H1 (cell line): ENCODE measurements at regions not wholly inside any gene's neighbourhood (a gene's known extent, or its start where the extent isn't known, plus 50 kb on each side); places are given as distances from the start of the nearest gene placed in this dataset.

Source experiments
- CTCF ChIA-PET: fragments of 300-600 bp; sonication (Branson Sonifier 250); formaldehyde crosslinking; loops from one replicate; lab custom pipeline; 2021; ENCODE audit not compliant: partially characterized antibody; lab: Charles Lee
- POLR2A ChIA-PET: fragments of 300-600 bp; sonication (Branson Sonifier 250); formaldehyde crosslinking; loops from one replicate; lab custom pipeline; 2021; ENCODE audit warnings: inconsistent platforms; ENCODE audit not compliant: partially characterized antibody; lab: Charles Lee
- DNase-seq, 2 experiments: peaks; one replicate each; pipeline versions ENCODE4 v3.0.0 to v3.0.0-alpha.2; 2010 to 2022; ENCODE audit warnings: low spot score in 2 of 2, low read depth in 1 of 2, mixed read lengths in 1 of 2
- FAIRE-seq: peaks from 2 replicates; lab custom pipeline; 2011; peaks lifted over from hg19 to GRCh38; lab: Jason Lieb, UNC
- H2AFZ ChIP-seq: 2 replicates; pipeline ENCODE4 v1.8.1; 2012; ENCODE audit warnings: low read length, inconsistent platforms
- H2AK5ac ChIP-seq: 2 replicates; pipeline ENCODE4 v1.6.1; 2013; ENCODE audit warnings: low read depth, low read length
- H2BK120ac ChIP-seq: replicated peaks from 2 replicates; pipeline ENCODE3; 2013; ENCODE audit warnings: low read depth, low read length, inconsistent platforms
- H2BK12ac ChIP-seq: 2 replicates; pipeline ENCODE4 v1.6.1; 2013; ENCODE audit warnings: low read depth, low read length
- H2BK15ac ChIP-seq: 2 replicates; pipeline ENCODE4 v1.6.1; 2013; ENCODE audit warnings: low read length
- H2BK20ac ChIP-seq: 2 replicates; pipeline ENCODE4 v1.6.1; 2013; ENCODE audit warnings: low read length
- H2BK5ac ChIP-seq: 2 replicates; pipeline ENCODE4 v1.6.1; 2013; ENCODE audit warnings: low read depth, low read length
- H3K14ac ChIP-seq: 2 replicates; pipeline ENCODE4 v1.6.1; 2013; ENCODE audit warnings: inconsistent platforms; ENCODE audit not compliant: insufficient read length
- H3K18ac ChIP-seq: 2 replicates; pipeline ENCODE4 v1.6.1; 2013; ENCODE audit warnings: low read length; ENCODE audit errors: extremely low read depth
- H3K23ac ChIP-seq: 2 replicates; pipeline ENCODE4 v1.6.1; 2013; ENCODE audit warnings: inconsistent platforms; ENCODE audit not compliant: insufficient read length
- H3K23me2 ChIP-seq: 2 replicates; pipeline ENCODE4 v1.6.1; 2013; ENCODE audit warnings: low read depth, low read length
- H3K27ac ChIP-seq: 2 replicates; pipeline ENCODE4 v1.6.1; 2011; ENCODE audit warnings: low read depth, low read length, inconsistent platforms
- H3K27me3 ChIP-seq, 4 experiments: replicated peaks in 1 of 4; 1 replicate in 1 of 4; 2 replicates in 3 of 4; pipeline versions ENCODE4 v1.6.1 to v1.8.1; 2011 to 2013; ENCODE audit warnings: low read length in 3 of 4, mild to moderate bottlenecking in 3 of 4, inconsistent platforms in 2 of 4, mixed read lengths in 2 of 4, moderate library complexity in 1 of 4; ENCODE audit not compliant: control insufficient read depth in 3 of 4, insufficient read depth in 3 of 4; ENCODE audit errors: extremely low read depth in 1 of 4
- H3K36me3 ChIP-seq, 4 experiments: 2 replicates each; pipeline versions ENCODE4 v1.6.1 to v1.8.1; 2011 to 2013; ENCODE audit warnings: mild to moderate bottlenecking in 4 of 4, low read length in 3 of 4, moderate library complexity in 2 of 4, control low read depth in 1 of 4, inconsistent platforms in 1 of 4; ENCODE audit not compliant: insufficient read depth in 4 of 4, control insufficient read depth in 2 of 4
- H3K4ac ChIP-seq: replicated peaks from 2 replicates; pipeline ENCODE3; 2013; ENCODE audit warnings: low read length, low read depth, mixed read lengths, inconsistent platforms; ENCODE audit not compliant: insufficient read length
- H3K4me1 ChIP-seq, 4 experiments: replicated peaks in 1 of 4; 1 replicate in 1 of 4; 2 replicates in 3 of 4; pipeline versions ENCODE4 v1.6.1 to v1.8.1; 2011 to 2013; ENCODE audit warnings: low read length in 3 of 4, inconsistent platforms in 2 of 4, mixed read lengths in 1 of 4; ENCODE audit not compliant: insufficient read depth in 4 of 4, control insufficient read depth in 3 of 4
- H3K4me2 ChIP-seq, 2 experiments: 2 replicates each; pipeline versions ENCODE4 v1.6.1 to v1.8.1; 2011 to 2013; ENCODE audit warnings: low read depth in 2 of 2, low read length in 2 of 2, control low read depth in 1 of 2, inconsistent platforms in 1 of 2, mild to moderate bottlenecking in 1 of 2; ENCODE audit not compliant: insufficient read depth in 1 of 2
- H3K4me3 ChIP-seq, 4 experiments: fragments of 200-600, 300-600 bp in 1 of 4; sonication (generic), shearing (Covaris generic), sonication (Bioruptor Twin) in 1 of 4; 2 replicates each; pipeline versions ENCODE4 v1.5.1 to v1.8.1; 2011 to 2016; ENCODE audit warnings: low read length in 4 of 4, low read depth in 3 of 4, control low read depth in 2 of 4, inconsistent platforms in 2 of 4, mild to moderate bottlenecking in 2 of 4, mixed read lengths in 1 of 4, moderate library complexity in 1 of 4; ENCODE audit not compliant: insufficient read depth in 2 of 4; ENCODE audit errors: extremely low read depth in 1 of 4
- H3K56ac ChIP-seq: replicated peaks from 2 replicates; pipeline ENCODE3; 2013; ENCODE audit warnings: low read depth, mild to moderate bottlenecking, mixed read lengths, low read length, inconsistent platforms; ENCODE audit not compliant: insufficient read length
- H3K79me1 ChIP-seq: 2 replicates; pipeline ENCODE4 v1.6.1; 2013; ENCODE audit warnings: low read depth, low read length, control low read depth
- H3K79me2 ChIP-seq, 2 experiments: 2 replicates each; pipeline versions ENCODE4 v1.6.1 to v1.8.1; 2012 to 2013; ENCODE audit warnings: low read length in 2 of 2, mild to moderate bottlenecking in 2 of 2, inconsistent platforms in 1 of 2; ENCODE audit not compliant: insufficient read depth in 2 of 2, control insufficient read depth in 1 of 2
- H3K9ac ChIP-seq, 4 experiments: replicated peaks in 1 of 4; 1 replicate in 1 of 4; 2 replicates in 3 of 4; pipeline versions ENCODE4 v1.6.1 to v1.8.1; 2011 to 2013; ENCODE audit warnings: low read depth in 3 of 4, low read length in 3 of 4, control low read depth in 2 of 4, mild to moderate bottlenecking in 2 of 4, moderate library complexity in 2 of 4, inconsistent platforms in 1 of 4; ENCODE audit errors: extremely low read depth in 1 of 4
- H3K9me3 ChIP-seq, 2 experiments: 2 replicates each; pipeline versions ENCODE4 v1.6.1 to v1.8.1; 2012 to 2013; ENCODE audit warnings: mild to moderate bottlenecking in 2 of 2, moderate library complexity in 2 of 2, control low read depth in 1 of 2, inconsistent platforms in 1 of 2, low read depth in 1 of 2, low read length in 1 of 2, mixed read lengths in 1 of 2; ENCODE audit not compliant: insufficient read depth in 2 of 2
- H4K20me1 ChIP-seq, 2 experiments: replicated peaks in 1 of 2; 2 replicates each; pipeline versions ENCODE3 to v1.8.1; 2011 to 2013; ENCODE audit warnings: inconsistent platforms in 2 of 2, low read length in 2 of 2, mild to moderate bottlenecking in 1 of 2; ENCODE audit not compliant: insufficient read depth in 2 of 2, control insufficient read depth in 1 of 2
- H4K5ac ChIP-seq: 2 replicates; pipeline ENCODE4 v1.6.1; 2013; ENCODE audit warnings: low read length, low read depth, mixed read lengths, inconsistent platforms; ENCODE audit not compliant: insufficient read length
- H4K8ac ChIP-seq: 2 replicates; pipeline ENCODE4 v1.8.0; 2013; ENCODE audit warnings: mild to moderate bottlenecking, moderate library complexity, low read length, inconsistent platforms; ENCODE audit not compliant: insufficient read depth; ENCODE audit errors: extremely low read depth
- H4K91ac ChIP-seq: replicated peaks from 2 replicates; pipeline ENCODE3; 2013; ENCODE audit warnings: low read length, mixed read lengths, inconsistent platforms; ENCODE audit not compliant: insufficient read length
- NANOG ChIP-seq: IDR thresholded peaks from 2 replicates; pipeline ENCODE4 v1.6.1; 2011; ENCODE audit warnings: low read length, low read depth, mild to moderate bottlenecking, inconsistent platforms; ENCODE audit not compliant: insufficient read depth, poor library complexity, severe bottlenecking
- TF ChIP-seq, protein P1 (sequence below): fragments of 300-600 bp; sonication (generic); IDR thresholded peaks from 2 replicates; pipeline ENCODE4 v1.7.1; 2012; ENCODE audit warnings: low read length, moderate library complexity, mild to moderate bottlenecking, inconsistent platforms; ENCODE audit not compliant: insufficient replicate concordance

DNA sequence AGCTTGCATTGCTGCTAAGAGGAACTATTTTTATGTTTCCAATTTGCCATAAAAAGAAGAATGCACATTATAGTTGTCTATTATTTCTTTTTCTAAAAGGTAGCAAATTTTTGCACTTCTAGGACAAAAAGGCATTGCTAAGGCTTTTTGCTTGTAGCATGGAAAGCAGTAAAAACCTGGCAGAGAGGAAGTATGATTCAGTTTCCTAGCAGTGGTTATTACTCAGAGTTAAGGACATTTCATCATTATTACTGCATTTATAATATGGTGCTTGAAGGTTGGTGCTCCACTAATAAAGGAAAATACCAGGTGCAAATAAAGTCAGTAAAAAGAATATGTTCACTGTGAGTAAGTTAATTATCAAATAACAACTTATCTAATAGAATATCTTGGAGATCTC, 179.8 kb upstream of the PLPPR1 start:
- H2BK15ac ChIP-seq: no peak overlapping the region
- no peaks in the 10 kb centered on the region for H4K20me1 ChIP-seq
- no peaks in the 10 kb centered on the region for H3K79me2 ChIP-seq
- no peak overlapping the region for H2AFZ ChIP-seq
- H2BK20ac ChIP-seq: no peak overlapping the region
- no peaks in the 10 kb centered on the region for H3K4me1 ChIP-seq
- H3K9ac ChIP-seq: no peak overlapping the region
- H4K5ac ChIP-seq: no peak overlapping the region
- no peak overlapping the region for H4K91ac ChIP-seq
- no peak overlapping the region for H3K4me2 ChIP-seq
- FAIRE-seq: no peak
- H3K56ac ChIP-seq: no peak overlapping the region
- H4K8ac ChIP-seq: no peak overlapping the region
- H3K23ac ChIP-seq: no peak overlapping the region
- no peak overlapping the region for H3K4ac ChIP-seq
- no peaks in the 10 kb centered on the region for H3K79me1 ChIP-seq
- H2BK12ac ChIP-seq: no peak overlapping the region
- no peaks in the 10 kb centered on the region for H3K9me3 ChIP-seq
- no peaks in the 10 kb centered on the region for H3K23me2 ChIP-seq
- DNase-seq: no peak
- no peaks in the 10 kb centered on the region for H3K27me3 ChIP-seq
- H3K36me3 ChIP-seq: no peaks in the 10 kb centered on the region
- H2BK5ac ChIP-seq: no peak overlapping the region
- no peak overlapping the region for H3K14ac ChIP-seq
- H3K18ac ChIP-seq: no peak overlapping the region
- H2BK120ac ChIP-seq: no peak overlapping the region
- ChIA-PET POLR2A (no interaction called here), CTCF (no interaction called here)
- no peak overlapping the region for H3K4me3 ChIP-seq
- H3K27ac ChIP-seq: no peak overlapping the region
- no peak overlapping the region for H2AK5ac ChIP-seq
- TF ChIP-seq, protein P1, sequence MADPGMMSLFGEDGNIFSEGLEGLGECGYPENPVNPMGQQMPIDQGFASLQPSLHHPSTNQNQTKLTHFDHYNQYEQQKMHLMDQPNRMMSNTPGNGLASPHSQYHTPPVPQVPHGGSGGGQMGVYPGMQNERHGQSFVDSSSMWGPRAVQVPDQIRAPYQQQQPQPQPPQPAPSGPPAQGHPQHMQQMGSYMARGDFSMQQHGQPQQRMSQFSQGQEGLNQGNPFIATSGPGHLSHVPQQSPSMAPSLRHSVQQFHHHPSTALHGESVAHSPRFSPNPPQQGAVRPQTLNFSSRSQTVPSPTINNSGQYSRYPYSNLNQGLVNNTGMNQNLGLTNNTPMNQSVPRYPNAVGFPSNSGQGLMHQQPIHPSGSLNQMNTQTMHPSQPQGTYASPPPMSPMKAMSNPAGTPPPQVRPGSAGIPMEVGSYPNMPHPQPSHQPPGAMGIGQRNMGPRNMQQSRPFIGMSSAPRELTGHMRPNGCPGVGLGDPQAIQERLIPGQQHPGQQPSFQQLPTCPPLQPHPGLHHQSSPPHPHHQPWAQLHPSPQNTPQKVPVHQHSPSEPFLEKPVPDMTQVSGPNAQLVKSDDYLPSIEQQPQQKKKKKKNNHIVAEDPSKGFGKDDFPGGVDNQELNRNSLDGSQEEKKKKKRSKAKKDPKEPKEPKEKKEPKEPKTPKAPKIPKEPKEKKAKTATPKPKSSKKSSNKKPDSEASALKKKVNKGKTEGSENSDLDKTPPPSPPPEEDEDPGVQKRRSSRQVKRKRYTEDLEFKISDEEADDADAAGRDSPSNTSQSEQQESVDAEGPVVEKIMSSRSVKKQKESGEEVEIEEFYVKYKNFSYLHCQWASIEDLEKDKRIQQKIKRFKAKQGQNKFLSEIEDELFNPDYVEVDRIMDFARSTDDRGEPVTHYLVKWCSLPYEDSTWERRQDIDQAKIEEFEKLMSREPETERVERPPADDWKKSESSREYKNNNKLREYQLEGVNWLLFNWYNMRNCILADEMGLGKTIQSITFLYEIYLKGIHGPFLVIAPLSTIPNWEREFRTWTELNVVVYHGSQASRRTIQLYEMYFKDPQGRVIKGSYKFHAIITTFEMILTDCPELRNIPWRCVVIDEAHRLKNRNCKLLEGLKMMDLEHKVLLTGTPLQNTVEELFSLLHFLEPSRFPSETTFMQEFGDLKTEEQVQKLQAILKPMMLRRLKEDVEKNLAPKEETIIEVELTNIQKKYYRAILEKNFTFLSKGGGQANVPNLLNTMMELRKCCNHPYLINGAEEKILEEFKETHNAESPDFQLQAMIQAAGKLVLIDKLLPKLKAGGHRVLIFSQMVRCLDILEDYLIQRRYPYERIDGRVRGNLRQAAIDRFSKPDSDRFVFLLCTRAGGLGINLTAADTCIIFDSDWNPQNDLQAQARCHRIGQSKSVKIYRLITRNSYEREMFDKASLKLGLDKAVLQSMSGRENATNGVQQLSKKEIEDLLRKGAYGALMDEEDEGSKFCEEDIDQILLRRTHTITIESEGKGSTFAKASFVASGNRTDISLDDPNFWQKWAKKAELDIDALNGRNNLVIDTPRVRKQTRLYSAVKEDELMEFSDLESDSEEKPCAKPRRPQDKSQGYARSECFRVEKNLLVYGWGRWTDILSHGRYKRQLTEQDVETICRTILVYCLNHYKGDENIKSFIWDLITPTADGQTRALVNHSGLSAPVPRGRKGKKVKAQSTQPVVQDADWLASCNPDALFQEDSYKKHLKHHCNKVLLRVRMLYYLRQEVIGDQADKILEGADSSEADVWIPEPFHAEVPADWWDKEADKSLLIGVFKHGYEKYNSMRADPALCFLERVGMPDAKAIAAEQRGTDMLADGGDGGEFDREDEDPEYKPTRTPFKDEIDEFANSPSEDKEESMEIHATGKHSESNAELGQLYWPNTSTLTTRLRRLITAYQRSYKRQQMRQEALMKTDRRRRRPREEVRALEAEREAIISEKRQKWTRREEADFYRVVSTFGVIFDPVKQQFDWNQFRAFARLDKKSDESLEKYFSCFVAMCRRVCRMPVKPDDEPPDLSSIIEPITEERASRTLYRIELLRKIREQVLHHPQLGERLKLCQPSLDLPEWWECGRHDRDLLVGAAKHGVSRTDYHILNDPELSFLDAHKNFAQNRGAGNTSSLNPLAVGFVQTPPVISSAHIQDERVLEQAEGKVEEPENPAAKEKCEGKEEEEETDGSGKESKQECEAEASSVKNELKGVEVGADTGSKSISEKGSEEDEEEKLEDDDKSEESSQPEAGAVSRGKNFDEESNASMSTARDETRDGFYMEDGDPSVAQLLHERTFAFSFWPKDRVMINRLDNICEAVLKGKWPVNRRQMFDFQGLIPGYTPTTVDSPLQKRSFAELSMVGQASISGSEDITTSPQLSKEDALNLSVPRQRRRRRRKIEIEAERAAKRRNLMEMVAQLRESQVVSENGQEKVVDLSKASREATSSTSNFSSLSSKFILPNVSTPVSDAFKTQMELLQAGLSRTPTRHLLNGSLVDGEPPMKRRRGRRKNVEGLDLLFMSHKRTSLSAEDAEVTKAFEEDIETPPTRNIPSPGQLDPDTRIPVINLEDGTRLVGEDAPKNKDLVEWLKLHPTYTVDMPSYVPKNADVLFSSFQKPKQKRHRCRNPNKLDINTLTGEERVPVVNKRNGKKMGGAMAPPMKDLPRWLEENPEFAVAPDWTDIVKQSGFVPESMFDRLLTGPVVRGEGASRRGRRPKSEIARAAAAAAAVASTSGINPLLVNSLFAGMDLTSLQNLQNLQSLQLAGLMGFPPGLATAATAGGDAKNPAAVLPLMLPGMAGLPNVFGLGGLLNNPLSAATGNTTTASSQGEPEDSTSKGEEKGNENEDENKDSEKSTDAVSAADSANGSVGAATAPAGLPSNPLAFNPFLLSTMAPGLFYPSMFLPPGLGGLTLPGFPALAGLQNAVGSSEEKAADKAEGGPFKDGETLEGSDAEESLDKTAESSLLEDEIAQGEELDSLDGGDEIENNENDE: no peak
- TF ChIP-seq NANOG: no peak
